ENCODE measurements at regions not wholly inside any gene's neighbourhood (a gene's known extent, or its start where the extent isn't known, plus 50 kb on each side); places are given as distances from the start of the nearest gene placed in this dataset.
"Not testable (repeated sequence)": the region's sequence is repeated elsewhere in the genome, so short reads cannot be mapped to it uniquely, and the experiment has no call there.

GRCh38 chr4:12118651-12119213, 690.0 kb upstream of the HS3ST1 start:
- POLR2A ChIA-PET = no interaction called here
- H3K9me3 Mint-ChIP-seq (ENCODE audit: unreplicated experiment) = peaks cover 14% of the 10 kb centered on the region
- intact Hi-C loops (cut with micrococcal nuclease; ENCODE audit: unreplicated experiment) = no loop called here

GRCh38 chr4:12116009-12116552, 687.4 kb upstream of the HS3ST1 start:
- H3K4me3 ChIP-seq (ENCODE audit: low read depth, low read length) = no peak overlapping the region
- Mint-ChIP-seq H3K4me1 (ENCODE audit: low read depth, unreplicated experiment) (no peaks in the 10 kb centered on the region), H3K4me3 (ENCODE audit: unreplicated experiment) (no peak overlapping the region), H3K9me3 (ENCODE audit: unreplicated experiment) (peaks cover 24% of the 10 kb centered on the region), H3K27me3 (ENCODE audit: insufficient read depth, unreplicated experiment) (no peaks in the 10 kb centered on the region), H3K27ac (ENCODE audit: unreplicated experiment) (no peak overlapping the region), H3K36me3 (ENCODE audit: insufficient read depth, unreplicated experiment) (no peaks in the 10 kb centered on the region)
- peaks cover 4% of the 10 kb centered on the region; the same call in 1 of the 2 replicates for H3K9me3 ChIP-seq
- ChIA-PET CTCF (no interaction called here), POLR2A (no interaction called here)
- no peaks in the 10 kb centered on the region for H3K27me3 ChIP-seq (replicated peaks; ENCODE audit: control insufficient read depth, insufficient read depth, low read length)
- intact Hi-C loops (cut with micrococcal nuclease; ENCODE audit: unreplicated experiment) = no loop called here
- no peaks in the 10 kb centered on the region for H3K36me3 ChIP-seq (ENCODE audit: control insufficient read depth, insufficient read depth, low read length)
- TF ChIP-seq CTCF (IDR thresholded peaks at IDR 0.05; ENCODE audit: insufficient read depth in 1 of 2, low read depth in 1 of 2, low read length in 1 of 2, severe bottlenecking in 1 of 2, unreplicated experiment in 1 of 2) = no peak
- no TSS peak for BruUV-seq (replicated peaks)
- DNase-seq = peak; percentile 4 to 34
- H3K4me1 ChIP-seq = no peaks in the 10 kb centered on the region

More at GRCh38 chr4:12118651-12119213, 690.0 kb upstream of the HS3ST1 start:
- CTCF ChIA-PET = no interaction called here
- no peak overlapping the region for H3K4me3 ChIP-seq (ENCODE audit: low read depth, low read length)
- Mint-ChIP-seq H3K27me3 (ENCODE audit: insufficient read depth, unreplicated experiment) (no peaks in the 10 kb centered on the region), H3K4me1 (ENCODE audit: low read depth, unreplicated experiment) (no peaks in the 10 kb centered on the region), H3K36me3 (ENCODE audit: insufficient read depth, unreplicated experiment) (no peaks in the 10 kb centered on the region), H3K4me3 (ENCODE audit: unreplicated experiment) (no peak overlapping the region), H3K27ac (ENCODE audit: unreplicated experiment) (no peak overlapping the region)
- no peak for DNase-seq
- H3K4me1 ChIP-seq = no peaks in the 10 kb centered on the region
- no peaks in the 10 kb centered on the region for H3K36me3 ChIP-seq (ENCODE audit: control insufficient read depth, insufficient read depth, low read length)
- BruUV-seq (replicated peaks) = no TSS peak
- no peaks in the 10 kb centered on the region; the same call in 1 of the 2 replicates for H3K9me3 ChIP-seq
- no peak for TF ChIP-seq CTCF (IDR thresholded peaks at IDR 0.05; ENCODE audit: insufficient read depth in 1 of 2, low read depth in 1 of 2, low read length in 1 of 2, severe bottlenecking in 1 of 2, unreplicated experiment in 1 of 2)
- H3K27me3 ChIP-seq (replicated peaks; ENCODE audit: control insufficient read depth, insufficient read depth, low read length) = no peaks in the 10 kb centered on the region

- no peak for DNase-seq
- no peaks in the 10 kb centered on the region for H3K36me3 ChIP-seq (ENCODE audit: control insufficient read depth, insufficient read depth, low read length)
- ChIA-PET CTCF (no interaction called here), POLR2A (no interaction called here)
- Mint-ChIP-seq H3K4me1 (ENCODE audit: low read depth, unreplicated experiment) (no peaks in the 10 kb centered on the region), H3K27me3 (ENCODE audit: insufficient read depth, unreplicated experiment) (no peaks in the 10 kb centered on the region), H3K36me3 (ENCODE audit: insufficient read depth, unreplicated experiment) (no peaks in the 10 kb centered on the region), H3K27ac (ENCODE audit: unreplicated experiment) (no peak overlapping the region), H3K4me3 (ENCODE audit: unreplicated experiment) (no peak overlapping the region), H3K9me3 (ENCODE audit: unreplicated experiment) (peaks cover 23% of the 10 kb centered on the region)
- BruUV-seq (replicated peaks) = no TSS peak
- peaks cover 4% of the 10 kb centered on the region; the same call in 1 of the 2 replicates for H3K9me3 ChIP-seq
- H3K4me3 ChIP-seq (ENCODE audit: low read depth, low read length) = no peak overlapping the region
- no peak for TF ChIP-seq CTCF (IDR thresholded peaks at IDR 0.05; ENCODE audit: insufficient read depth in 1 of 2, low read depth in 1 of 2, low read length in 1 of 2, severe bottlenecking in 1 of 2, unreplicated experiment in 1 of 2)
- H3K27me3 ChIP-seq (replicated peaks; ENCODE audit: control insufficient read depth, insufficient read depth, low read length) = no peaks in the 10 kb centered on the region
- H3K4me1 ChIP-seq = no peaks in the 10 kb centered on the region
- intact Hi-C loops (cut with micrococcal nuclease; ENCODE audit: unreplicated experiment) = no loop called here
Measured at GRCh38 chr4:12110627-12111026, 681.9 kb upstream of the HS3ST1 start.

GRCh38 chr4:12109056-12109455, 680.4 kb upstream of the HS3ST1 start:
- CTCF ChIA-PET; H3K4me1 ChIP-seq; H3K36me3 ChIP-seq (ENCODE audit: control insufficient read depth, insufficient read depth, low read length); POLR2A ChIA-PET; H3K27me3 ChIP-seq (replicated peaks; ENCODE audit: control insufficient read depth, insufficient read depth, low read length); H3K4me1 Mint-ChIP-seq (ENCODE audit: low read depth, unreplicated experiment); H3K4me3 Mint-ChIP-seq (ENCODE audit: unreplicated experiment); H3K4me3 ChIP-seq (ENCODE audit: low read depth, low read length); H3K9me3 ChIP-seq; DNase-seq; H3K36me3 Mint-ChIP-seq (ENCODE audit: insufficient read depth, unreplicated experiment); H3K27ac Mint-ChIP-seq (ENCODE audit: unreplicated experiment); intact Hi-C loops (cut with micrococcal nuclease; ENCODE audit: unreplicated experiment); H3K27me3 Mint-ChIP-seq (ENCODE audit: insufficient read depth, unreplicated experiment); BruUV-seq (replicated peaks): not testable (repeated sequence)
- peaks cover 10% of the 10 kb centered on the region for H3K9me3 Mint-ChIP-seq (ENCODE audit: unreplicated experiment)

Data from Caco-2 (cell line).